HepG2 (cell line): ENCODE measurements at regions not wholly inside any gene's neighbourhood (a gene's known extent, or its start where the extent isn't known, plus 50 kb on each side); places are given as distances from the start of the nearest gene placed in this dataset.

ENCODE experiments used
- SRSF9 ChIP-seq: fragments of 200-400 bp; formaldehyde crosslinking; IDR thresholded peaks from 2 replicates; pipeline ENCODE4 v1.6.1; 2018; ENCODE audit warnings: borderline replicate concordance, mild to moderate bottlenecking, low read depth, low read length; ENCODE audit not compliant: insufficient read depth, poor library complexity, severe bottlenecking
- ZFP36L2 ChIP-seq: sonication (generic); formaldehyde crosslinking; IDR thresholded peaks from 2 replicates; pipeline ENCODE4 v1.4.0; 2020; ENCODE audit warnings: missing genetic modification reagents

DNA sequence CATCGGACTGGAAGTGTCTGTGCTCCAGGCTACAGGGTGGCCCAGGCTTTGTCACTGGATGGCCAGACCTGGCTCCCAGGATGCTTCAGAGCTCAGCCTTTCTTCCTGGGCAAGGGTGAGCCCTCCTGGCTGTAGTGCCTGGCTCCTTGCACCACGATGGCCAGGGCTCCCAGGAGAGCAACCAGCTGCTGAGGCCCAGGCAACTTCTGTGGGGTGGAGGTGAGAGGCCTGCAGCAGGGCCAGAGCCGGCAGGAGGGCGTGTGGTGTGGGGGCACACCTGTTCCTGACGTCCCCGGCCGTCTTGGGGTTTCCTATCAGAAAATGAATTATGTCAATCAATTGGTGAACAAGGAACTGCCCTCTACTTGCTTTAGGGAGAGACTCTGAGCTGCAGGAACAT is 82.1 kb downstream of the DHCR7 start:
- no peak for TF ChIP-seq SRSF9
- TF ChIP-seq ZFP36L2 (CRISPR knock-in tag), result no peak
